ENCODE measurements at regions not wholly inside any gene's neighbourhood (a gene's known extent, or its start where the extent isn't known, plus 50 kb on each side); places are given as distances from the start of the nearest gene placed in this dataset.

- no peaks in the 10 kb centered on the region for H3K36me3 ChIP-seq (ENCODE audit: control insufficient read depth, insufficient read depth, low read length)
- no peaks in the 10 kb centered on the region for H3K9me3 ChIP-seq (ENCODE audit: control insufficient read depth, low read length)
- no peak overlapping the region for H3K9ac ChIP-seq (ENCODE audit: low read length)
- H3K27me3 ChIP-seq (ENCODE audit: control insufficient read depth, insufficient read depth, low read length): no peaks in the 10 kb centered on the region
- H3K4me3 ChIP-seq (ENCODE audit: low read length): no peak overlapping the region
- peaks cover 18% of the 10 kb centered on the region for H3K4me1 ChIP-seq (ENCODE audit: control insufficient read depth, insufficient read depth, low read length)
Measured at GRCh38 chr13:40340368-40341095, 325.9 kb downstream of the FOXO1 start.

- H3K36me3 ChIP-seq (ENCODE audit: control insufficient read depth, insufficient read depth, low read length): no peaks in the 10 kb centered on the region
- no peak overlapping the region for H3K4me3 ChIP-seq (ENCODE audit: low read length)
- no peaks in the 10 kb centered on the region for H3K27me3 ChIP-seq (ENCODE audit: control insufficient read depth, insufficient read depth, low read length)
- H3K9ac ChIP-seq (ENCODE audit: low read length): no peak overlapping the region
- H3K4me1 ChIP-seq (ENCODE audit: control insufficient read depth, insufficient read depth, low read length): peaks cover 21% of the 10 kb centered on the region
- H3K9me3 ChIP-seq (ENCODE audit: control insufficient read depth, low read length): no peaks in the 10 kb centered on the region
Measured at GRCh38 chr13:40341096-40341471, 325.4 kb downstream of the FOXO1 start.

- Histone ChIP-seq H3K4me1 (ENCODE audit: control insufficient read depth, insufficient read depth, low read length) (peaks cover 21% of the 10 kb centered on the region), H3K4me3 (ENCODE audit: low read length) (no peak overlapping the region), H3K27me3 (ENCODE audit: control insufficient read depth, insufficient read depth, low read length) (no peaks in the 10 kb centered on the region), H3K9me3 (ENCODE audit: control insufficient read depth, low read length) (no peaks in the 10 kb centered on the region), H3K36me3 (ENCODE audit: control insufficient read depth, insufficient read depth, low read length) (no peaks in the 10 kb centered on the region), H3K9ac (ENCODE audit: low read length) (no peak overlapping the region)
Measured at GRCh38 chr13:40341501-40341900, 324.9 kb downstream of the FOXO1 start.

- H3K4me3 ChIP-seq (ENCODE audit: low read length): no peak overlapping the region
- peaks cover 16% of the 10 kb centered on the region for H3K4me1 ChIP-seq (ENCODE audit: control insufficient read depth, insufficient read depth, low read length)
- no peaks in the 10 kb centered on the region for H3K36me3 ChIP-seq (ENCODE audit: control insufficient read depth, insufficient read depth, low read length)
- H3K9me3 ChIP-seq (ENCODE audit: control insufficient read depth, low read length): no peaks in the 10 kb centered on the region
- no peaks in the 10 kb centered on the region for H3K27me3 ChIP-seq (ENCODE audit: control insufficient read depth, insufficient read depth, low read length)
- H3K9ac ChIP-seq (ENCODE audit: low read length): no peak overlapping the region
Measured at GRCh38 chr13:40342461-40342860, 324.0 kb downstream of the FOXO1 start.

- no peaks in the 10 kb centered on the region for H3K27me3 ChIP-seq (ENCODE audit: control insufficient read depth, insufficient read depth, low read length)
- no peak overlapping the region for H3K4me3 ChIP-seq (ENCODE audit: low read length)
- H3K9ac ChIP-seq (ENCODE audit: low read length): no peak overlapping the region
- H3K9me3 ChIP-seq (ENCODE audit: control insufficient read depth, low read length): no peaks in the 10 kb centered on the region
- H3K36me3 ChIP-seq (ENCODE audit: control insufficient read depth, insufficient read depth, low read length): no peaks in the 10 kb centered on the region
- peaks cover 16% of the 10 kb centered on the region for H3K4me1 ChIP-seq (ENCODE audit: control insufficient read depth, insufficient read depth, low read length)
Measured at GRCh38 chr13:40342901-40343300, 323.5 kb downstream of the FOXO1 start.

GRCh38 chr13:40343550-40344269 is 322.7 kb downstream of the FOXO1 start:
- no peaks in the 10 kb centered on the region for H3K36me3 ChIP-seq (ENCODE audit: control insufficient read depth, insufficient read depth, low read length)
- no peaks in the 10 kb centered on the region for H3K9me3 ChIP-seq (ENCODE audit: control insufficient read depth, low read length)
- H3K4me3 ChIP-seq (ENCODE audit: low read length): no peak overlapping the region
- no peaks in the 10 kb centered on the region for H3K27me3 ChIP-seq (ENCODE audit: control insufficient read depth, insufficient read depth, low read length)
- peaks cover 12% of the 10 kb centered on the region for H3K4me1 ChIP-seq (ENCODE audit: control insufficient read depth, insufficient read depth, low read length)
- H3K9ac ChIP-seq (ENCODE audit: low read length): no peak overlapping the region

GRCh38 chr13:40344270-40345148 is 321.9 kb downstream of the FOXO1 start:
- H3K4me1 ChIP-seq (ENCODE audit: control insufficient read depth, insufficient read depth, low read length): peaks cover 12% of the 10 kb centered on the region
- H3K36me3 ChIP-seq (ENCODE audit: control insufficient read depth, insufficient read depth, low read length): no peaks in the 10 kb centered on the region
- no peak overlapping the region for H3K9ac ChIP-seq (ENCODE audit: low read length)
- H3K4me3 ChIP-seq (ENCODE audit: low read length): no peak overlapping the region
- no peaks in the 10 kb centered on the region for H3K27me3 ChIP-seq (ENCODE audit: control insufficient read depth, insufficient read depth, low read length)
- no peaks in the 10 kb centered on the region for H3K9me3 ChIP-seq (ENCODE audit: control insufficient read depth, low read length)

GRCh38 chr13:40345149-40345514 is 321.3 kb downstream of the FOXO1 start:
- peaks cover 12% of the 10 kb centered on the region for H3K4me1 ChIP-seq (ENCODE audit: control insufficient read depth, insufficient read depth, low read length)
- H3K4me3 ChIP-seq (ENCODE audit: low read length): no peak overlapping the region
- H3K36me3 ChIP-seq (ENCODE audit: control insufficient read depth, insufficient read depth, low read length): no peaks in the 10 kb centered on the region
- H3K27me3 ChIP-seq (ENCODE audit: control insufficient read depth, insufficient read depth, low read length): no peaks in the 10 kb centered on the region
- no peak overlapping the region for H3K9ac ChIP-seq (ENCODE audit: low read length)
- H3K9me3 ChIP-seq (ENCODE audit: control insufficient read depth, low read length): no peaks in the 10 kb centered on the region

GRCh38 chr13:40345654-40346372 is 320.6 kb downstream of the FOXO1 start:
- H3K27me3 ChIP-seq (ENCODE audit: control insufficient read depth, insufficient read depth, low read length): no peaks in the 10 kb centered on the region
- H3K9me3 ChIP-seq (ENCODE audit: control insufficient read depth, low read length): no peaks in the 10 kb centered on the region
- H3K36me3 ChIP-seq (ENCODE audit: control insufficient read depth, insufficient read depth, low read length): no peaks in the 10 kb centered on the region
- peaks cover 12% of the 10 kb centered on the region for H3K4me1 ChIP-seq (ENCODE audit: control insufficient read depth, insufficient read depth, low read length)
- no peak overlapping the region for H3K4me3 ChIP-seq (ENCODE audit: low read length)
- no peak overlapping the region for H3K9ac ChIP-seq (ENCODE audit: low read length)

- Histone ChIP-seq H3K9me3 (ENCODE audit: control insufficient read depth, low read length) (no peaks in the 10 kb centered on the region), H3K27me3 (ENCODE audit: control insufficient read depth, insufficient read depth, low read length) (no peaks in the 10 kb centered on the region), H3K4me1 (ENCODE audit: control insufficient read depth, insufficient read depth, low read length) (peaks cover 12% of the 10 kb centered on the region), H3K9ac (ENCODE audit: low read length) (no peak overlapping the region), H3K36me3 (ENCODE audit: control insufficient read depth, insufficient read depth, low read length) (no peaks in the 10 kb centered on the region), H3K4me3 (ENCODE audit: low read length) (no peak overlapping the region)
Measured at GRCh38 chr13:40346592-40346991, 319.8 kb downstream of the FOXO1 start.

GRCh38 chr13:40348096-40348679 is 318.3 kb downstream of the FOXO1 start:
- Histone ChIP-seq H3K4me1 (ENCODE audit: control insufficient read depth, insufficient read depth, low read length) (peaks cover 12% of the 10 kb centered on the region), H3K9me3 (ENCODE audit: control insufficient read depth, low read length) (no peaks in the 10 kb centered on the region), H3K27me3 (ENCODE audit: control insufficient read depth, insufficient read depth, low read length) (no peaks in the 10 kb centered on the region), H3K9ac (ENCODE audit: low read length) (no peak overlapping the region), H3K36me3 (ENCODE audit: control insufficient read depth, insufficient read depth, low read length) (no peaks in the 10 kb centered on the region), H3K4me3 (ENCODE audit: low read length) (no peak overlapping the region)
